Ishikawa (cell line): ENCODE measurements at regions not wholly inside any gene's neighbourhood (a gene's known extent, or its start where the extent isn't known, plus 50 kb on each side); places are given as distances from the start of the nearest gene placed in this dataset.

Source experiments
- CEBPB ChIP-seq: IDR thresholded peaks from 2 replicates; pipeline ENCODE4 v1.6.1; 2012
- CREB1 ChIP-seq: IDR thresholded peaks from 2 replicates; pipeline ENCODE4 v1.6.1; 2012; ENCODE audit warnings: low read depth
- EP300 ChIP-seq: IDR thresholded peaks from 2 replicates; pipeline ENCODE4 v1.6.1; 2012; ENCODE audit warnings: borderline replicate concordance

DNA sequence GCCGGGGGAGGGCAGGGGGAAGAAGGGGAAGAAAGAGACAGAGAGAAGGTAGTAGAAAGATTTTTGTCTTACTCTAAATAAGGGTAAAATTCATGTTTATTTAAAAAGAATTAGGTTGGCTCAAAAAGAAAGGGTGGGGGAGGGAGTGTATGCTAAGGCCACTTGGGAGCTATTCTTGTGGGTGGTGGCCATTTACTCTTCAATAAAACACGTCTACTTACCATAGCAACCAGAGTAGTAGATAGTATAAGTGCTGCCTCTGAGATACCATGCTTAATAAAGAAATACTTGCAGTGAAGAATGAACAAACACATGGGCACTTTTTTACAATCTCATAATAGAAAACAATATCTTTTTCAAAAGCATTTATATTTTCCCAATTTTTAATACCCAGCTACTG, 538.1 kb upstream of the PTBP2 start:
- no peak for TF ChIP-seq EP300
- TF ChIP-seq CEBPB: no peak
- no peak for TF ChIP-seq CREB1
